ENCODE measurements at regions not wholly inside any gene's neighbourhood (a gene's known extent, or its start where the extent isn't known, plus 50 kb on each side); places are given as distances from the start of the nearest gene placed in this dataset.

DNA sequence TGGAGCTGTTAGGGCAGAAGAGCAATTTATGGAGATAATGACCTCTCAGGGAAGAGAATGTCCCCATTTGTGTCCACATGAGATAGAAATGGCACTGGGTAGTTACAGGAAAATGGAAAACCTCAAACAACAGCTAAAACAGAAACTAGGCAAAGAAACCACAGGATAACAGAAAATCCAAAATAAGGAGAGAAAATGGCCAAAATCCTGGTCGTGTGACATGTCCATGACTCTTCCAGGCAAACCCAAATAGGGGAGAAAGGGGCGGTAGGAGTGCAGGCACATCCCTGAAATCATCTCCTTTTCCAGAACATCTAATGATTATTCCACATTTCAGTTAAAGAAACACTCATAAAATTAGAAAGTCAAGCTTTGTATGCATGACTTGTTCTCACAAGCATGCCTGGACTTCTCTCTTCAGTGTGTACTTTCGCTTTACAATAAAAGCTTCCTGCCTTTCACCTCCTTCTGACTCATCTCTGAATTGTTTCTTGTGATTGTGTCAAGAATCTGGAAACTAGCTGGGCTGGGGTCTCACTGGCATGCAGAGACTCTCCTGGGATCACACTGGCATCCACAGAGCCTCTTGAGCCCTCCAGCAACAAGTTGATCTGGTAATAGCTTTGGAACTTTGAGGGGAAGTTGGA lies 171.4 kb upstream of the ZP4 start:
- DNase-seq: no peak

DNA sequence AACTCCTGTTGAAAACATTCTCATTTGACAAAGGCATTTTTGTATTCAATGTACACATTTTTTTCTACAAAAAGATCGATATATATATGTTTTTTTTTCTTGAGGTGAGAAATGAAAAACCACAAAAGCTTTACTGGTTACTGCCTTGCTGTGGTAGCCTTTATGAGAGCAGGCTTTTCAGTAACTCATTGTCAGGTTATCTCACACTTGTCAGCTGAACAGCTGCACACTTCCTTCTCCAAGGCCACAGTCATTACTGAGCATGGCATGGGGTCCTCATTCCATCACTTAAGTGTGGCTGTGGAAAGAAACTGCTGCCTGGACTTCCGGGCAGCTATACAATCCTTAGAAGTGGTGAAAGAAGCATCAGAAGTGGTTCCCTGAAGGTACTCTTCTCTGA lies 169.3 kb upstream of the ZP4 start:
- DNase-seq: no peak

DNA sequence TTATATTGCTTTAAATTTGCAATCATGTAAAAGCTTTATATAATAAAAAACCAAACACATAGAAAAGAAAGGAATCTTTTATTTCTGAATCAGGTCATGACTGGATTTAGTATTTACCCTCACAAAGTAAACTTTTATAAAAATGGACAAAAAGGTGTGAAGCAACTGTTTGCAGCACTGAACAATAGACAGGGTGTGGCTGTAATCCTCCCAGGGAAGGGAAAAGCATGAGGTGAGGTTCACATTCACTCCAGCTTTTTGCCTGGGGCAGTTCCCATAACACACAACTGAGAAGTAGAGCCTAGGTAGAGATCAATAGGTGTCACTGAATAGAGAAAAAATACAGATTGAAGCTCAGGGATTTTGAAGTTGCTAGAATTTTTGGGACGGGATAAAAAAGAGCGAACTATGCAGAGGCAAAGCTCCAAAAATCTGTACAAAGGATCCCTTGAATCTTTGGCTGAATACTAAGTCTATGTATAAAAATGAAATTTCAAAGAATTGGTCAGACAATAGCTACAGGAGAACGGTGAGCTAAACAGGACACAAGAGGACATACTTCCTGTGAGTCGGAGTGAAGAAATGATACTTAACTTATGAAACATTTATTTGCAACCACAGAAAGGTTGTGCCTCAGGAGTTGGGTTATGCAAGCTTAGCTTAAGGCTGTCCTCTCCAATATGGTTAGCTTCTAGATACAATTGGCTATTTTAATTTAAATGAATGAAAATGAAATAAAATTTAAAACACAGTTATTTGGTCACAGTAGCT lies 162.0 kb upstream of the ZP4 start:
- DNase-seq: no peak

DNA sequence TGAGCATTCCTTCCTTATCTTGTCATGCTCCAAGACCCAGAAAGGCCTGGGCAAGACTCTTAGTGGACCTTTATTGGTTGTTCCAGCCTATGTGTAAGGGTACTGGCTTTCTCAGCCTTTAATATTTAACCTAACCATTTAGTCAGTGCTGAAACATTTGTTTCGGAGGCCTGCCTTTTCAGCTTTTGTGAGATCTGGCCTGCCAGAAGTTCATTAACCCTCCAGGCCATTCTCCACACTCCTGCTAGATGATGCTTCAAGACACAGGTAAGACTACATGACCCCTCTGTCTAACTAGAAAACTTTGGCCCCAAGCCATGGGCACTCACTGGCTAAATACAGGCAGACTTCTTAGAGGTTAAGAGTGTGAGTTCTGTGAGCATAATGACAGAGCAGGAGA lies 138.4 kb upstream of the ZP4 start:
- no peak for DNase-seq

DNA sequence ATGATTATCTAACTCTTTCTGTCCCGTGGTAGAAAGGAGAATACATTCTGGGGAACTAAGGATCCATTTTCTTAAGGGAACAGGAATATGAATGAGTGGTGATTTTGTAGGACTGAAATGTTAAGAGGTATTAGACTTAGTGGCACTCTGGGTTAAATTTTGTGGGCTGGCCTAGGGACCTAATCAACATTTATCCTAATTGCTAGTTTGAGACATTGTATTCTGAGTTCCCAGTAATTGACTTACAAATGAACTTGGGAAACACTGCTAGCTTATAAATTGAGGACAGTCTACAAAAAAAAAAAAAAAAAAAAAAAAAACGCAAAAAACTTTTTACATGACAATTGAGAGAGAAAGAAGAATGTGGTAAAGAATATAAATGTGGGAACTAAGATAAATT lies 136.6 kb upstream of the ZP4 start:
- no peak for DNase-seq

DNA sequence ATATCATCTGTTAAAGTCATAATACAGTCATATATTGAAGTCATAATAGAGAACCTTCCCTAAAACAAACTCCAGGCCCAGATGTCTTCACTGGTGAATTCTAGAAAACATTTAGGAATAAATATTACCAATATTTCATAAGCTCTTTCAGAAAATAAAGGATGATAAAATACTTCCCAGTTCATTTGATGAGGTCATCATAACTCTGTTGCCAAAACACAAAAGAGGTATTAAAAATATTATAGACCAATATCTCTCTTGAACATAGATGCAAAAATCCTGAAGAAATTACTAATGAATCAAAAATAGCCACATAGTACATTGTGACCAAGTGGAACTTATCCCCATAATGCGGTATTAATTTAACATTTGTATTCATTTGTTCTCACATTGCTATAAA lies 132.4 kb upstream of the ZP4 start:
- DNase-seq: no peak

DNA sequence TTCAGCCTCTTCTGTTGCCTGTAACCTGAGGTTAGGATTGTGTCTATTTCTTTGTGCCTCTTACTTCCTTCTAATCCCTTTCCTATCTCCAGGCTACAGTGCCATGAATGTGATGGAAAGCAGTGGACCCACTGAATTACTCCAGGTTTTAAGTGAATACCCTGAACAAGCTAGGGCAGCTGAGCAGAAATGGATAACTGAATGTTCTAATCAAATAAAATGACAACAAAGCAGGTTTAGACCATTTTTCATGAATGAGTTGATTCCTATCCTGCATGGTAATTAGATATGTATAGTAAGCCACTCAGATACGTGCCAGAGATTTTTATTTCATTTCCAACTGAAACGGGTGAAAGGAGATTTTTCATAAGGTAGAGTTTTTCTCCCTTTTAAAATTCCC lies 127.5 kb upstream of the ZP4 start:
- no peak for DNase-seq

DNA sequence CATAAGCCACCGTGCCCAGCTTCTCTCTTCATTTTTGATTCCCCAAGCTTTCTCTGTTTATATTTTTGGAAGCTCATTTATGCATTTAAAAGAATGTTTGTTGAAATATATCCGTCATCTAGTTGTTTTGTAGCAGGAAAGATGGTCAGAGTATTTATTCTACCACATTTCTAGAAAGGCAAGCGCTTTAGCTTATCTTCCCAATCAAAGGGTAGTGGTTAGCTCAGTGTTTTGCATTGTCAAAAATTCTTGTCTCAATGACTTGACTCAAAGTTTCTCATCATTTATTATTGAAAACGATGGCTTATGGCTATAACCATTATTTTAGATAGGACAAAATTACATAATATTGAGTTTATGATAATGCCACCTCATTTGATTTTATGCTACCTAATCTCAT lies 116.1 kb upstream of the ZP4 start:
- DNase-seq: no peak

DNA sequence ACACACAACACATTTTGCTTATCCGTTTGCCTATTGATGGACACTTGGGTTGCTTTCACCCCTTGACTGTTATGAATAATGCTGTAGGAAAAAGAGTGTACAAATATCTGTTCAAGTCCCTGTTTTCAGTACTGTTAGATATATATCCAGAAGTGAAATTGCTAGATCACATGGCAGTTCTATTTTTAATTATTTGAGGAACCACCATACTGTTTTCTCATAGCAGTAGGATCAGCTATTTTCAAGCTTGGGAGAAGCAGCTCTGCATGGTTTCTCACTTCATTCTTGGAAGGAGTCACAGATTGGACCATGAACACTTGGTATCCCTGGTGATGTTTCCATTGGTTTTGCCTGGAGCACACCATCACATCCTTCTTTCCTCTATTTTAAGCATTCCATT lies 114.4 kb upstream of the ZP4 start:
- DNase-seq: no peak

DNA sequence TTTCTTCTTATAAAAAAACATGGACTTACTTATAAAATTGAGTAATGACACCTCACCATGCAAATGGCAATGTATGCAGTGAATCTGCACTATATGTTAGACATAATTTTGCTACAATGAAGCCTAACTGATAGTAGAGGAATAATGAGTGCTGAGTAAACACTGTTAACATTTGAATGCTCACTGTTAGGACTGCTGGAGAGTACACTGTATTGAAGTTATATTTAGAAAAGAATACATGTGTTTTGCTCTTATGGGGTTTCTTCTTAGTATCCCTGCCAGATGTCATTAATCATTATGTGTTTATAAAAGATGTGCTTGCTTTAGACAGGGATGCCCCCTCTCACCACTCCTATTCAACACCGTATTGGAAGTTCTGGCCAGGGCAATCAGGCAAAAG lies 111.1 kb upstream of the ZP4 start:
- DNase-seq: no peak

DNA sequence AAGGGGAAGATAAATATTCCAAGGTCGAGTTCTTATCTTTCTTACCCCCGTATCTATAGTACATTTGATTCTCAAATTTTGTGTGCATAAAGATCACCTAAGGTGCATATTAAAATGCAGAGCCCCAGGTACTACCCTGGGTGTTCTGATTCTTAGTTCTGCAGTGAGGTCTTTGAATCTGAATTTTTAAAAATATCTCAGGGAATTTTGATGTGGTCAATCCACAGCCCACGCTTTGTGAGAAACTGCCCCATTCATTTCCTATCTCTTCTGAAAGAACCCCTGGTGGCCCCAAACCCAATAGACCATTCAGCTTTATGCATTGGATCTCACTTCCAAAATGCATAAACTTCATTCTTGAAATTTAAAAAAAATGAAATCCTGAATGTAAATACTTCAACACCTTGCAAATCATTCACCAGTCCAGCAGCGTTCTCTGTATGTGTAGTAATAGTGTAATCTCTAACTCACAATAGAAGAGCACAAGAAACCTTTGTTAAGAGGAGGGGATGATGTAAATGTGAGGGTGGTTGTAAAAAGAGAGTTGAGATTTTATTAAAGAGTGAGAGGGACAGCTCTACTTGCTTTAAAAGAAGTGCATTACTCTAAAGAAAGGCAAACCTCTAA lies 108.8 kb upstream of the ZP4 start:
- no peak for DNase-seq

DNA sequence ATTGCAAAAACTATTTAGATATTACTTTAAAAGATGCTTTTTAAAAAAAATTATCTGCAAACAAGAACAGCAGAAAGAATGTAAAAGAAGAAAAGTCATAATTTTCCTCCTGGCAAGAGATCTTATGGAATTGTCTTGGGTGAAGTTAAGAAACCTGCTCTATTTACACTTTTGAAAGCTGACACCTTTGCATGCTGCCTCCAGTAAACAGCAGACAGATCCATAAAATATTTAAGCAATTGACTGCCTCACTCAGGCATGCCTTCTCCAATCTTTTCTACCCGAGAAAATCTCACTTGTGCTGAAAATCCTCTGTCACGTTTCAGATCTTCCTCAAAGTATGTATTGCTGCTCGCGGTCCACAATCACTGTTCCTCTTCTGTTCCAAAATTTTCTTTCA lies 107.9 kb upstream of the ZP4 start:
- DNase-seq: no peak

DNA sequence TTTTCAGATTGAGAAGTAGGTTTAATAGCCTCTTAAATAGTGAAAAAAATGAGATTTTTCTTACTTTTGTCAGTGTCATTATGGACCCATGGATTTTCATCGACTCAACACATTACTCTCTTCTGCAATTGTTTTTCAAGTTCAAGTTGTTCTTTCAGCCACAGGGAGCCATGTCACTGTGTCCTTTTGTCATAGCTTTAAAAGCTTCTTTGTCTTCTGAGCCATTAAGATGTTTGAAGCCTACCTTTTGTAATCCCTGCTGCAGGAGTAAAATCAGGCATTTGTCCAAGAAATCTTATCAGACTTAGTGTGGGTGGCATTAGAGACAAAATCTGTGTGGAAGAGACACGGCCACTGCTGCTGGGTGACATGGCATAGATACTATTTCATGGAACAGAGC lies 92.8 kb upstream of the ZP4 start:
- DNase-seq: no peak

DNA sequence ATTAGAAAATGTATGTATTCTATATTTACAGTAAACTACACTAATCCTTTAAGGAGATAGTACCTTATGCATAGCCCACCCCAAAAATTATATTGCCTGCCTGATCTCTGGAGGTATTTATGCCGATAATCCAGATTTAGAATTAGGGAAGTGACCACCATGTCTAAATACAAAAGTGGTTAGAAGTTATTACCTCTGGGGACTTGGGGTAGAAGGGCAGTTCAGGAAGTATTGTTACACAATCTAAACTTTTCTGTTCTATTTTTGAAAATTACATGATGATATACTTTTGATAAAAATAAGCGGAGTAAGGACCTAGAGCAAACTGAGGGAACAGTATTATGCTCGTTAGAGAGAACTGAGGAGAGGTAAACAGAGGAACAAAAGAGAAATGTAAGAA lies 90.5 kb upstream of the ZP4 start:
- DNase-seq: no peak

DNA sequence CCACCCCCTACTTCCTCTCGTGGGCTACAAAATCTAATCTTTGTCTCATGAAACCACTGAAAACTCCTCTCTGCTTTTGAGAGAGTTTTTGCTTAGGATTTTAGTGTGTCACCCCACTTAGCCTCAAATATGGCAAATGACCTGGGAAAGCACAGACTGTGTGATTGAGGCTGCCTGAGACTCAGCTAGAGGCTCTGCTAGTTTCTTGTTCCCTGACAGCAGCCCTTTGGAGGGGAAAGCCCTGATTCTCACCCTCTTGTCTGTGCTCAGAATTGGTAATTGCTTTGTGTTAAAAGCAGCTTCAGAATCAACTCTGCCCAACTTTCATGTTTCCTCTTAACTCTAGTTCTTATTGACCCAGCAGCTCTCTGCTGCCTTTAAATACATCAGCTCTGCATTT lies 85.6 kb upstream of the ZP4 start:
- DNase-seq: no peak

DNA sequence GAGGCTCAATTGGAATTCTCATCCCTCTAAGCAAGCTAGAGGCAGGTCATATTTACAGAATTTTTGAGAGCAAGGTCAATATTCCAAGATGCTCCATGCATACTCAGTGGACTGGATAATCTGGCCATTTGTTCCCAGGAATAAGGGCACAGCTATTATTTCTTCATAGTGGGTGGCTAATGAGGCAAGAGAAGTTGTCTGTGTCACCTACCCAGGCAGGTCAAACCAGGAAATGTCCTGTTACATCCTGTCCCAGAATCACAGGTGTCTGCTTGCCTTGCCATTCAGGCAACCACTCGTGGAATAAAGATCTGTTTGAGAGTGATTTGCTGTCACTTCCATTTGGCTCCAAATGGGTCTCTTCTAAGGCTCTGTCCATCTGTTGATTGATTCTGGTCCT lies 85.2 kb upstream of the ZP4 start:
- no peak for DNase-seq

DNA sequence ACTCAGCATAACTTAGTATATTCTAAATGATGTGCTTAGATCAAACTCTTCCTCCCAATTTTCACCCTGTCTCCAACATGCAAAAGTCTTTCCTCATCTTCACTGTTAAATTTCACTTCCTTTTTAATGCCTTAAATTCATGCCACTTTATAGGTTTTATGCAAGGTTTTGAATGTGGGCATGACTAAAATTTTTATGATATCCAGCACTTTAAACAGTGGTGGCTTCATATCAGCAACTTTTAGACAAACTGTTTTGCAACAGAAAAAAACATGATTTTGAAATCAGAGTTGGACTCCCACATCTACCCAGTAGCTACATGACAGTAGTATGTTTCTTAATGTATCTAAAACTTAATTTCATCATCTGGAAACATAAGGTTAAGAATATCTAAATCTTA lies 84.7 kb upstream of the ZP4 start:
- no peak for DNase-seq

DNA sequence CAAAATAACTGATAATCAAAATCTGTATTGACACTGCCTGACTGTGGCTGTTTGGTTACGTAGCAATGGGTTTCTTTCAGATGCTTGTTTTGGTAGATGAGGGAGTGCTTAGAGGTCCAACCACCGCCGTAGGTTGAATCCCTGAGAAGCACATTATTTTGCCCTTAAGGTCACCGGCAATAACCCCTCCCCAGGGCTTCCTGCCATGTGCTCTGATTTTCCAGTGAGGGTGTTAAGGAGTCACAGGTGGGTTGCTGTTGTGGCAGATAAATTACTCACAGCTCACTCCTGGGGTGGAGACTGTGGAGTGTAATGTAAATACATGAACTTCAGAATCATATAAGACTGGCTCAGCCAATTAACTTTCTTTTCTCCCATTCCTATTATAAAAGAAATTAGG lies 81.5 kb upstream of the ZP4 start:
- no peak for DNase-seq

DNA sequence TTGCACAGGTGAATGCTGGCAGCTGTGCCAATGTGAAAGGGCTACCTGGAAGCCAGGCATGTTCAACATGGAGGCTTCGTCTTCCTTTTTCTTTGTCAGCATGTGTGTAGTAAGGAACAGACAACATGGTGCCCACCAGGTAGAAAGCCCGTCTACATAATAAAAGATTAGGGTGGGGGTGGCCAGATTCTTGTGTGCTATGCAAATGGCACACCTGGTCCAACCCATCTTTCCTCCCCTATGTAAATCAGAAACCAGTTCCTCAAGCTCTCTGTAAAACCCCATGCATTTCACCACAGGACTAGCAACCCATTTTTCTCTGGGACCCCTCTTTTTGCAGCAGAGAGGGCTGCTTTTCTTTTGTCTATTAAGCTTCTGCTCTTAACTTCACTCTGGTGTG lies 72.3 kb upstream of the ZP4 start:
- DNase-seq: no peak

DNA sequence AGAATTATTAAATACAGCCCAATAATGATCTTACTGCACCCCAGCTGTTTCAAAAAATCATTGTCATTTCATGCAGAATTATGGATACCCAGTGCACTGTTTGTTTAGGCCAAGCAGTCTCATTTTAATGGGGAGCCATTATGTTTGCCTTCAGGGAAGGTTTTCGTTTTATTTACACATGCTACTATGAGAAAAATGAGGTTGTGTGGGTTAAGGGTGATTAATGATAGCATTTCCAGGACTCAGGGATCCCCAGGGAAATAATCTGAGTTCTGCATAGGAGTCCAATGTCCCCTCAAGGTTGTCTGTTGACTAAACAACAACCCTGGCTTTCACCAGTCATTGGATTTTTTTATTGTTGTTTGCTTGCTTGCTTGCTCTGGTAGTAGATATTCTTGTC lies 71.0 kb upstream of the ZP4 start:
- DNase-seq: no peak

DNA sequence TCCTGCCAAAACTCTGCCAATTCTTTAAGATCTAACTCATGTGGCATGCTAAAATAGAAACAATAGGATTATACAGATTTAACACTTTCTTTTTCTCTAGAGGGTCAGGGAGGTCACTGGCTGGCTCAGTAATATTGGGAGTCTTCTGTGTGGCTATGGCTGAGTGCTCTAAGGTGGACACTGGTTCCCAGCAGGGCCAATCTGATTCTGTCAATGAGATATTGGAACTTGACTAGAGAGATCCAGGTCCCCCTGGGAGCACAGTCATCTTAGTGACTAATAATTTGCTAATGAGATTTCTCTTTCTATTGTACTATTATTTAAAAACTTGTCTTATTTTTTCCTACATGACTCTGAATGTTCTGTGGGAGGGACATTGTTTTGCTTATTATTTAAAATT lies 69.1 kb upstream of the ZP4 start:
- DNase-seq: no peak

DNA sequence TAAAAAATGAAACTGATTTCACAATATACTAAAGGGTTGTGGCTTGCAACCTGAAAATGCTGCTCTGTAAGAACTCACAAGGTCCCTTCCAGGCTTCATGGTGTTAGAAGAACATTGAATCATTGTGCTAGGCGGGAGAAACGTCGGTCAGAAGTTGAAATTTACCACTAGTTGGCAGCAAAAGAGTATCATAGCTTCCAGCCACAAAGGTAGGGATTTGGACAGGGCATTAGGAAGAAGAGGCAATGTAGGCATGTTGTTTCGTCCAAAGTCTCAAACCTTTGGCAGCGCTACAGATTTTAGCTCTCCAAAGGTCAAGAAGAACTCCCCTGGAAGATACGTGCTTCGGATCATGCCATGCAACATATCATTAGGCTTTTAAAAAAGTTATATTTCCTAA lies 62.5 kb upstream of the ZP4 start:
- DNase-seq: no peak

Measured in stimulated activated CD4-positive, alpha-beta T cell treated with anti-CD3 and anti-CD28 coated beads, Interleukin-12 subunit alpha, Interleukin-12 subunit beta, amount 100 ng/mL, for 4 hours (primary cell).